ENCODE measurements at regions not wholly inside any gene's neighbourhood (a gene's known extent, or its start where the extent isn't known, plus 50 kb on each side); places are given as distances from the start of the nearest gene placed in this dataset.

DNA sequence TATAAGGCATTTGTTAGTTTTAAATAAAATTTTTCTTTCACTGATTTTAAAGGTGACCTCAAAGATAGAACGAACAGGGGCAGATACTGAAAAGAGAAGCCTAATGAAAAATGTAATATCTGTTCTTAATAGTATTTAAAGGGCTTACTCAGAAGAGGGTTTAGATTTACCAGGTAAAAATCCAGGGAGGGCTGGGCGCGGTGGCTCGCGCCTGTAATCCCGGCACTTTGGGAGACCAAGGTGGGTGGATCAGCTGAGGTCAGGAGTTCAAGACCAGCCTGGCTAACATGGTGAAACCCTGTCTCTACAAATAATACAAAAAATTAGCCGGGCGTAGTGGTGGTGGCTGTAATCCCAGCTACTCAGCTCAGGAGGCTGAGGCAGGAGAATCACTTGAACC lies 108.3 kb upstream of the CNTNAP2 start:
- no peak overlapping the region for H3K4me3 ChIP-seq (ENCODE audit: low read depth, low read length)
- DNase-seq (ENCODE audit: low read depth, low spot score) = no peak
- TF ChIP-seq CTCF (IDR thresholded peaks at IDR 0.05; ENCODE audit: low read depth, low read length) = no peak
- in situ Hi-C loops (cut with HindIII; ENCODE audit: low sequenced_read_pairs) = no loop called here

DNA sequence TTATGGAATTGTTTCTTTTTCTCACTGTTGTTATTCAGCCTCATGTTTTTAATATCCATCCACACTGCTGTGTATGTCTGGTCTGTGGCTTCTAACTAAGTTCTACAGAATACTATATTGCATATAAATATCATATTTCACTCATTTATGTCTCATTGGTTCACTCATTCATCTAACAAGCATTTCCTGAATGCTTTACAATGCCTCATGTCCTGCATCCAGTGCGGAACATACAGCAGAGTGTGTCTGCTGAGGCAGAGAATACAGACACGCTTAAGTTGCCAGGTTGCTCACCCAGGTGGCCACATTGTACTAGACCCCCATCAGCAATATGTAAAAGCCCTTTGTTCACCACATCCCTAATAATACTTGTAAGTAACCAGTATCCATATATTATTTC lies 111.8 kb upstream of the CNTNAP2 start:
- DNase-seq (ENCODE audit: low read depth, low spot score) = peak; percentile 4
- no peak for TF ChIP-seq CTCF (IDR thresholded peaks at IDR 0.05; ENCODE audit: low read depth, low read length)
- in situ Hi-C loops (cut with HindIII; ENCODE audit: low sequenced_read_pairs) = no loop called here
- no peak overlapping the region for H3K4me3 ChIP-seq (ENCODE audit: low read depth, low read length)

DNA sequence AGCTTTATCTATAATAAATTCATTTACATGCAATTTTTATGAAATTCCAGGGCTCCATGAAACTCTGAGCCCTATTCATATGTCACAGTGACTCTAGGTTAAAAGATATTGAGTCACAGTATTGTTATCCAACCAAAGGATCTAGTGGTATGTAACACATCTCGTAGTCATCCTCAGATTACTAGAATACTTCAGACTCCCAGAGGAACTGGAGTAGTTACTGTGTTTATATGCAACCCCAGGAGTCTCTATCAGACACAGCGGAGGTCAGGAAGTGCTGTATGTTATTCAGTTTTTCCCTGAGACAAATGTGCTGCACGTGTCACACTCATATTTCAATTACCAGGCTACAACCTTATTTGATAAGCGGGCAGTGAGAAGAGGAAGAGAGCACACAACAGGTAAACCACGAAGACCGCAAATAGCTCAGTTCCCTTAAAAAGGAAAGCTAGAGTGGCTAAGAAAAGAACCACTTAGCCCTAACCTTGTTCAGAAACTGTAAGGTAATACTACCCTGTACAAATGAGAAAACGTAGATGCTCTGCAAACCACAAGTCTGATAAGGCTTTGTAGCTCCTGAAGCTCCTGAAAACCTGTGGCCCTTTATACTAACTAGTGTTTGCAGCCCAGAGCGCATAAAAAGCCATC lies 114.0 kb upstream of the CNTNAP2 start:
- peak; percentile 30 for DNase-seq (ENCODE audit: low read depth, low spot score)
- no peak for TF ChIP-seq CTCF (IDR thresholded peaks at IDR 0.05; ENCODE audit: low read depth, low read length)
- in situ Hi-C loops (cut with HindIII; ENCODE audit: low sequenced_read_pairs) = no loop called here
- H3K4me3 ChIP-seq (ENCODE audit: low read depth, low read length) = no peak overlapping the region

DNA sequence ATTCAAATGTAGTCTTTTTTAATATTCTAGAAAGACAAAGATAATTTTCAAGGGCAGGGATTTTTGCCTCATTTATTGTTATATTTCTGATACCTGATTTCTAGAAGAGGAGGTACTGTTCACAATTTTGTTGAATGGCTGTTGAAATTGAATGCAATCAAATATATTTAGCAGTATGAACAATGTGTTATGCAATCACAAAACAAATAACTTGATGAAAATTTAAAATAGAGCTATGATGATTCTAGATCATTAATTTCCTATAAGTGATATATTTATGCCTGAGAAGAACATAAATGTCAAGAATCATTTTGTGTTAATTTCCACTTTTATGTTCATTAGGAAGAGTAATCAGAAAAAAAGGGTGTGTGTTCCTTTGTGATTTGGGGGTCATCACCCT lies 114.6 kb upstream of the CNTNAP2 start:
- TF ChIP-seq CTCF (IDR thresholded peaks at IDR 0.05; ENCODE audit: low read depth, low read length) = no peak
- no peak overlapping the region for H3K4me3 ChIP-seq (ENCODE audit: low read depth, low read length)
- DNase-seq (ENCODE audit: low read depth, low spot score) = no peak
- in situ Hi-C loops (cut with HindIII; ENCODE audit: low sequenced_read_pairs) = no loop called here

- in situ Hi-C loops (cut with HindIII; ENCODE audit: low sequenced_read_pairs) = no loop called here
- no peak overlapping the region for H3K4me3 ChIP-seq (ENCODE audit: low read depth, low read length)
- no peak for TF ChIP-seq CTCF (IDR thresholded peaks at IDR 0.05; ENCODE audit: low read depth, low read length)
- DNase-seq (ENCODE audit: low read depth, low spot score) = no peak
Measured at GRCh38 chr7:146000882-146001281, 115.7 kb upstream of the CNTNAP2 start.

- H3K4me3 ChIP-seq (ENCODE audit: low read depth, low read length) = no peak overlapping the region
- no peak for TF ChIP-seq CTCF (IDR thresholded peaks at IDR 0.05; ENCODE audit: low read depth, low read length)
- DNase-seq (ENCODE audit: low read depth, low spot score) = no peak
- in situ Hi-C loops (cut with HindIII; ENCODE audit: low sequenced_read_pairs) = no loop called here
Measured at GRCh38 chr7:145989469-145989868, 127.1 kb upstream of the CNTNAP2 start.
